ENCODE measurements at regions not wholly inside any gene's neighbourhood (a gene's known extent, or its start where the extent isn't known, plus 50 kb on each side); places are given as distances from the start of the nearest gene placed in this dataset.

DNA sequence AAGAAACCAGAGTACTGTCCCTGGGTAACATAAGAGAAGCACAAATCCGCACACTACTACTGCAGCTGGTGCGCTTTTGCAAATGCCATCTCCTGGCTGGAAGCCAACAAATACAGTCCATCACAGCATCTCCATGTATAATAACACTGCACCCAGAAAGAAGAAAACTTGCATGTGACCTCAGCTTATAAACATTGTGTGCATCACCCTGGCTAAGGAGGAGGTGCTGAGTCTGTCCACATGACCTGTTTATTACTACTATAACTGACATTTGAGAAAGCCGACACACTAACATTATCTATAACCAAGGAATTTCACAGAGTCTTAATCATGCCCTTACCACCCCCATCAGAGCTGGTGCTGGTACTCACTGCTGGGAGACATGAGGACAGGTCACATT is 516.8 kb downstream of the CFAP47 start:
- DNase-seq (ENCODE audit: low spot score in 2 of 2), result no peak
- Histone ChIP-seq H3K4me3 (no peak overlapping the region), H3K27me3 (peaks cover 0 to 16% of the 10 kb centered on the region in 2 donors), H3K9me3 (no peaks in the 10 kb centered on the region), H3K27ac (no peak overlapping the region), H3K36me3 (no peaks in the 10 kb centered on the region), H3K4me1 (no peaks in the 10 kb centered on the region)
- TF ChIP-seq POLR2AphosphoS5 (IDR thresholded peaks at IDR 0.05), result no peak
- intact Hi-C loops (cut with DNase I; ENCODE audit: low total_unique reads), result no loop called here

- Histone ChIP-seq H3K27me3 (peaks cover 0 to 3% of the 10 kb centered on the region in 2 donors), H3K9me3 (no peaks in the 10 kb centered on the region), H3K4me3 (no peak overlapping the region), H3K36me3 (no peaks in the 10 kb centered on the region), H3K27ac (no peak overlapping the region), H3K4me1 (no peaks in the 10 kb centered on the region)
- DNase-seq (ENCODE audit: low spot score in 2 of 2), result no peak
- intact Hi-C loops (cut with DNase I; ENCODE audit: low total_unique reads), result no loop called here
- no peak for TF ChIP-seq CTCF (IDR thresholded peaks at IDR 0.05)
- no peak for TF ChIP-seq POLR2AphosphoS5 (IDR thresholded peaks at IDR 0.05)
- no peak for TF ChIP-seq POLR2A (IDR thresholded peaks at IDR 0.05)
Measured at GRCh38 chrX:36443007-36443406, 523.5 kb downstream of the CFAP47 start.

GRCh38 chrX:36445566-36445965 is 526.0 kb downstream of the CFAP47 start:
- no peak for DNase-seq (ENCODE audit: low spot score in 2 of 2)

GRCh38 chrX:36462142-36462541 is 542.6 kb downstream of the CFAP47 start:
- DNase-seq (ENCODE audit: low spot score in 2 of 2), result no peak
- H3K27ac ChIP-seq, result no peak overlapping the region
- intact Hi-C loops (cut with DNase I; ENCODE audit: low total_unique reads), result no loop called here
- H3K4me1 ChIP-seq, result no peaks in the 10 kb centered on the region
- TF ChIP-seq POLR2AphosphoS5 (IDR thresholded peaks at IDR 0.05), result no peak
- TF ChIP-seq CTCF (IDR thresholded peaks at IDR 0.05), result no peak
- no peak for TF ChIP-seq POLR2A (IDR thresholded peaks at IDR 0.05)
- H3K4me3 ChIP-seq, result no peak overlapping the region
- no peaks in the 10 kb centered on the region for H3K27me3 ChIP-seq
- no peaks in the 10 kb centered on the region for H3K36me3 ChIP-seq
- no peaks in the 10 kb centered on the region for H3K9me3 ChIP-seq

More at GRCh38 chrX:36445566-36445965, 526.0 kb downstream of the CFAP47 start:
- no peak overlapping the region for H3K4me3 ChIP-seq
- H3K36me3 ChIP-seq, result no peaks in the 10 kb centered on the region
- H3K27ac ChIP-seq, result no peak overlapping the region
- no peak for TF ChIP-seq POLR2A (IDR thresholded peaks at IDR 0.05)
- H3K27me3 ChIP-seq, result peaks cover 0 to 3% of the 10 kb centered on the region in 2 donors
- peaks cover 0 to 12% of the 10 kb centered on the region in 2 donors for H3K9me3 ChIP-seq
- H3K4me1 ChIP-seq, result no peaks in the 10 kb centered on the region
- intact Hi-C loops (cut with DNase I; ENCODE audit: low total_unique reads), result no loop called here

- Histone ChIP-seq H3K27ac (no peak overlapping the region), H3K4me3 (no peak overlapping the region), H3K27me3 (peaks cover 0 to 13% of the 10 kb centered on the region in 2 donors), H3K36me3 (no peaks in the 10 kb centered on the region), H3K4me1 (no peaks in the 10 kb centered on the region), H3K9me3 (no peaks in the 10 kb centered on the region)
- TF ChIP-seq POLR2A (IDR thresholded peaks at IDR 0.05) (no peak), CTCF (IDR thresholded peaks at IDR 0.05) (no peak), POLR2AphosphoS5 (IDR thresholded peaks at IDR 0.05) (no peak)
- intact Hi-C loops (cut with DNase I; ENCODE audit: low total_unique reads), result no loop called here
- DNase-seq (ENCODE audit: low spot score in 2 of 2), result no peak
Measured at GRCh38 chrX:36480441-36480990, 527.6 kb upstream of the FAM47C start.

GRCh38 chrX:36501169-36501702 is 506.9 kb upstream of the FAM47C start:
- Histone ChIP-seq H3K4me1 (no peaks in the 10 kb centered on the region), H3K4me3 (no peak overlapping the region), H3K36me3 (no peaks in the 10 kb centered on the region), H3K27ac (no peak overlapping the region), H3K9me3 (peaks cover 5 to 13% of the 10 kb centered on the region in 2 donors), H3K27me3 (peaks cover 0 to 6% of the 10 kb centered on the region in 2 donors)
- DNase-seq (ENCODE audit: low spot score in 2 of 2), result no peak
- TF ChIP-seq CTCF (IDR thresholded peaks at IDR 0.05) (no peak), POLR2A (IDR thresholded peaks at IDR 0.05) (no peak), POLR2AphosphoS5 (IDR thresholded peaks at IDR 0.05) (no peak)
- intact Hi-C loops (cut with DNase I; ENCODE audit: low total_unique reads), result no loop called here

Data from breast epithelium (tissue), 4 donors.